ENCODE measurements at regions not wholly inside any gene's neighbourhood (a gene's known extent, or its start where the extent isn't known, plus 50 kb on each side); places are given as distances from the start of the nearest gene placed in this dataset.
"Not testable (repeated sequence)": the region's sequence is repeated elsewhere in the genome, so short reads cannot be mapped to it uniquely, and the experiment has no call there.

GRCh38 chr3:24683633-24684384 lies 189.2 kb upstream of the THRB start:
- DNase-seq (ENCODE audit: low spot score) (no peak), ATAC-seq (peak; percentile 75)

- ATAC-seq: no peak
- DNase-seq (ENCODE audit: low spot score): no peak
These were observed 189.9 kb upstream of the THRB start for GRCh38 chr3:24684506-24685023.

- DNase-seq (ENCODE audit: low spot score) (no peak), ATAC-seq (no peak)
These were observed 192.2 kb upstream of the THRB start for GRCh38 chr3:24686808-24687207.

- DNase-seq (ENCODE audit: low spot score) (no peak), ATAC-seq (no peak)
These were observed 193.0 kb upstream of the THRB start for GRCh38 chr3:24687671-24688070.

GRCh38 chr3:24688446-24689148 lies 193.9 kb upstream of the THRB start:
- DNase-seq (ENCODE audit: low spot score) (no peak), ATAC-seq (no peak)

- ATAC-seq (no peak), DNase-seq (ENCODE audit: low spot score) (no peak)
These were observed 194.7 kb upstream of the THRB start for GRCh38 chr3:24689353-24689752.

GRCh38 chr3:24690777-24691176 lies 196.1 kb upstream of the THRB start:
- no peak for DNase-seq (ENCODE audit: low spot score)
- no peak for ATAC-seq

- not testable (repeated sequence) for ATAC-seq; DNase-seq (ENCODE audit: low spot score)
These were observed 204.4 kb upstream of the THRB start for GRCh38 chr3:24699078-24699477.

- DNase-seq (ENCODE audit: low spot score) (no peak), ATAC-seq (peak; percentile 75)
These were observed 209.8 kb upstream of the THRB start for GRCh38 chr3:24704496-24704895.

- ATAC-seq: no peak
- DNase-seq (ENCODE audit: low spot score): no peak
These were observed 213.3 kb upstream of the THRB start for GRCh38 chr3:24707936-24708335.

GRCh38 chr3:24709956-24710355 lies 215.3 kb upstream of the THRB start:
- DNase-seq (ENCODE audit: low spot score): no peak
- ATAC-seq: no peak

- DNase-seq (ENCODE audit: low spot score) (no peak), ATAC-seq (no peak)
These were observed 218.9 kb upstream of the THRB start for GRCh38 chr3:24713516-24713915.

GRCh38 chr3:24714436-24714835 lies 219.8 kb upstream of the THRB start:
- no peak for DNase-seq (ENCODE audit: low spot score)
- no peak for ATAC-seq

- ATAC-seq (no peak), DNase-seq (ENCODE audit: low spot score) (no peak)
These were observed 220.6 kb upstream of the THRB start for GRCh38 chr3:24715171-24715792.

- DNase-seq (ENCODE audit: low spot score) (no peak), ATAC-seq (no peak)
These were observed 227.4 kb upstream of the THRB start for GRCh38 chr3:24722087-24722486.

GRCh38 chr3:24725514-24726255 lies 231.0 kb upstream of the THRB start:
- ATAC-seq: no peak
- no peak for DNase-seq (ENCODE audit: low spot score)

- DNase-seq (ENCODE audit: low spot score): no peak
- ATAC-seq: no peak
These were observed 231.8 kb upstream of the THRB start for GRCh38 chr3:24726423-24726822.

- DNase-seq (ENCODE audit: low spot score): no peak
- no peak for ATAC-seq
These were observed 235.5 kb upstream of the THRB start for GRCh38 chr3:24730173-24730572.

- DNase-seq (ENCODE audit: low spot score) (no peak), ATAC-seq (no peak)
These were observed 239.4 kb upstream of the THRB start for GRCh38 chr3:24734019-24734418.

GRCh38 chr3:24736701-24737100 lies 242.1 kb upstream of the THRB start:
- ATAC-seq (no peak), DNase-seq (ENCODE audit: low spot score) (no peak)

GRCh38 chr3:24740326-24740725 lies 245.7 kb upstream of the THRB start:
- ATAC-seq: no peak
- no peak for DNase-seq (ENCODE audit: low spot score)
